ENCODE measurements at regions not wholly inside any gene's neighbourhood (a gene's known extent, or its start where the extent isn't known, plus 50 kb on each side); places are given as distances from the start of the nearest gene placed in this dataset.

GRCh38 chr7:40935435-40935834, 767.5 kb downstream of the INHBA start:
- DNase-seq = no peak

DNA sequence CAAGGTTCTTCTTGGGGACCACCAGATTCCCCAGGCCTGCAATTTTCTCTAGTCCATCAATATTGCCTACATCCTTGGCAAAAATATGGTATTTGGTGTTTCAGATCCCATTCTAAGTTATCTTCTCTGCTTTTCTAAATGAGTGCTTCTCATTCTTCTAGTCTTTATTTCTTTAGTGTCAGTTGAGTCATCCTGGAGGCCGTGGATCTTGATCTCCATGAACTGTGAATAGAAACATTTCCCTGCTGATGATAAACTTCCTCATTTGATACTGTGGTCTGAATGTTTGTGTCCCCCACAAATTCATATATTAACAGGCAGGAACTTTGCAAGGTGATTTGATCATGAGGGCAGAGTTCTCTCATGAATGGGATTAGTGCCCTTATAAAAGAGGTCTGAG, 779.3 kb downstream of the INHBA start:
- no peak for DNase-seq

GRCh38 chr7:40922316-40922670, 780.6 kb downstream of the INHBA start:
- no peak for DNase-seq

DNA sequence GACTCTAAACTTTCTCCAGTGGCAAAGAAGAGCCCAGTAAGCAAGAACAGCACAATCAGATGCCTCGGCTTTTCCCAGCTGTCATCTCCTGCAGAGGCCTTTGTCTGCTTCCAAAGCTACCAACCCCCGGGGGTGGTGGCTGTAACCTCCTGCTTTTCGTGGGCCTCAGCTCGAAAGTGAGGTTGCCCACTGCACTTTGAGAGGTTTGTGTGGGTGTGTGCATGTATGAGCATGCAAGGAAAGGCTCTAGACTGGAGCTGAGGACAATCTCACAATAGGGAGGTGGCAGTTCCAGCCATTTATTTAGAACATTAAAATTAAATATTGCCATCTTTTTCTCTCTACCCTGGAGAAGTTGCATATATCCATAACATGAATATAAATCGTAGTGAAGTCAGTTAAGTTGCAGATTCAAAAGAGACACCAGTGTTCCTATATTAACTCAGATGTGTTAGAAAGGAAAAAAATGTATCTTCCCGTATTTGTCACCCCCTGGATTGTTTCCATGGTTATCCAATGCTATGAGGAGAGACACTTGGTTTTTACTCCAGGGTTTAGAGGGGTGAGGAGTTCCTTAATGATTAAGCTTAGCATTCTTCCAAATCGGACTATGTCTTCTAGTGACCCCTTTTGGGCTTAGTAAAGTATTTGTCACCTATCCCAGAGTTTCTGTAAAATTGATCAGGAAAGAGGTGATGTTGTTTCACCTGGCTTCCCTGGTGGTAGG, 781.1 kb downstream of the INHBA start:
- DNase-seq = no peak

DNA sequence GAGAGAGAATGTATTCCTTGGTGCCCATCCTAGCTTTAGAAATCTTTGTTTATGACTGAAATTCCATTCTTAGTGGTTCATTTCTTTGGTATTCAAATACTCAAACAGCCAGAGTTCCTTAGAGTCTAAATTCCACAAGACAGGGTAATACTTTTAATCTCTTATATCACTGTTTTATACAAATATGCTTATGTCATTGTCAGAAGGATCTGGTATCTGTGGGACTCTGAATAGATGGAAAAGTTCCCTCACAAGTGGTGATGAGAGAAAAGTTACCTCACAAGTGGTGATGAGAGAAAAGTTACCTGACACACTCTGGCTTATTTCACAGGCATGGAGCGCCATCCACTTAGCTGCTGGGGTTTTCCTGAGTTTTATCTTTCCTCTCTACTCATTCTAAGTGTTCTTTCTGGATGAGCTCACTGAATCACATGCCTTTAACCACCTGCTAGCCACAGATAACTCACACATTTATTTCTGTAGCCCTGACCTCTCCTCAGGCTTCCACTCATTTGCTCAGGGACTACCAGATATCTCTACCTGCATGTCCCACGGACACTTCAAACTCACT, 784.0 kb downstream of the SUGCT start:
- no peak for DNase-seq

- DNase-seq = no peak
These were observed 782.0 kb downstream of the SUGCT start for GRCh38 chr7:40916813-40917212.

DNA sequence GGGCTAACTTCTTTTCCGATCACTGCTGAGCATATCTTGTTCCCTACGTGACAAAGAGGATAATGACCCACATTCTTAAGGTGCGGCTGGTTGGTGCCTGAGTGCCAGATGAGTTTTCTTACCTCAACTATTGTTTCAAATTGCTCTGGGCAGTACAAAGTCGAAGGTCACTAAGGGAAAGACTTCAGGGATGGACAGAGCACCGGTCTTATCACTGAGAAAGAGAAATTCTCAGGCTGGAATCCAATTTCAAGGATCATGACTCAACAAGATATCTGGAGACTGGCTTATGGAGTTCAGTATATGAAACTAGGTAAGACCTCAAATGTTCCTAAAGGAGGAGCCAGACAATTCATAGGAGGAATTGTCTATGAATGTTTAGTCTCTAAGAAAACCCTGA, 780.3 kb downstream of the SUGCT start:
- no peak for DNase-seq
